Fibroblast of lung (primary cell): ENCODE measurements at regions not wholly inside any gene's neighbourhood (a gene's known extent, or its start where the extent isn't known, plus 50 kb on each side); places are given as distances from the start of the nearest gene placed in this dataset.

Experiments
- DNase-seq, 2 donors: peaks; one replicate each; pipeline versions ENCODE4 v3.0.0 to v3.0.0-alpha.2; 2010; ENCODE audit warnings: low read depth in 2 of 2
- H2AFZ ChIP-seq: 2 replicates; pipeline ENCODE4 v1.5.1; 2012; ENCODE audit warnings: low read length, control low read depth, inconsistent platforms
- H3K27ac ChIP-seq: 2 replicates; pipeline ENCODE4 v1.5.1; 2011; ENCODE audit warnings: low read length, control low read depth; ENCODE audit not compliant: insufficient read depth
- H3K27me3 ChIP-seq: 2 replicates; pipeline ENCODE4 v1.5.1; 2011; ENCODE audit warnings: mild to moderate bottlenecking, low read length; ENCODE audit not compliant: control insufficient read depth, insufficient read depth
- H3K36me3 ChIP-seq: 2 replicates; pipeline ENCODE4 v1.5.1; 2011; ENCODE audit warnings: low read length; ENCODE audit not compliant: control insufficient read depth, insufficient read depth
- H3K4me1 ChIP-seq: 2 replicates; pipeline ENCODE4 v1.5.1; 2011; ENCODE audit warnings: low read length; ENCODE audit not compliant: control insufficient read depth, insufficient read depth; ENCODE audit errors: extremely low read depth
- H3K4me2 ChIP-seq: 2 replicates; pipeline ENCODE4 v1.5.1; 2011; ENCODE audit warnings: low read length, control low read depth; ENCODE audit not compliant: insufficient read depth; ENCODE audit errors: extremely low read depth
- H3K4me3 ChIP-seq, 4 experiments: fragments of 200-600 bp in 1 of 4; sonication (generic) in 1 of 4; replicated peaks in 1 of 4; 2 replicates each; pipeline ENCODE4 v1.5.1; 2011 to 2016; ENCODE audit warnings: low read length in 4 of 4, low read depth in 3 of 4, mild to moderate bottlenecking in 3 of 4, control low read depth in 2 of 4, inconsistent platforms in 1 of 4, mixed read lengths in 1 of 4; ENCODE audit not compliant: insufficient read depth in 1 of 4; ENCODE audit errors: control extremely low read depth in 1 of 4
- H3K79me2 ChIP-seq: 2 replicates; pipeline ENCODE4 v1.5.1; 2012; ENCODE audit warnings: mild to moderate bottlenecking, low read length, inconsistent platforms; ENCODE audit not compliant: control insufficient read depth, insufficient read depth
- H3K9ac ChIP-seq: 2 replicates; pipeline ENCODE4 v1.5.1; 2011; ENCODE audit warnings: mild to moderate bottlenecking, low read length, control low read depth; ENCODE audit not compliant: insufficient read depth
- H3K9me3 ChIP-seq: 2 replicates; pipeline ENCODE4 v1.5.1; 2012; ENCODE audit warnings: low read depth, low read length; ENCODE audit not compliant: control insufficient read depth, insufficient read depth
- H4K20me1 ChIP-seq: 2 replicates; pipeline ENCODE4 v1.5.1; 2011; ENCODE audit warnings: low read length; ENCODE audit not compliant: control insufficient read depth, insufficient read depth; ENCODE audit errors: extremely low read depth
- EZH2 ChIP-seq: IDR thresholded peaks from 2 replicates; pipeline ENCODE4 v1.5.1; 2012; ENCODE audit warnings: low read length, control low read depth, mild to moderate bottlenecking; ENCODE audit errors: missing control alignments
- TF ChIP-seq, protein P1 (sequence below), 2 donors: IDR thresholded peaks in 1 of 2; conservative IDR thresholded peaks in 1 of 2; 1 replicate in 1 of 2; 2 replicates in 1 of 2; pipeline ENCODE4 v1.5.1; 2011 to 2012; ENCODE audit warnings: low read length in 2 of 2, control low read depth in 1 of 2, inconsistent platforms in 1 of 2, low read depth in 1 of 2, mild to moderate bottlenecking in 1 of 2

DNA sequence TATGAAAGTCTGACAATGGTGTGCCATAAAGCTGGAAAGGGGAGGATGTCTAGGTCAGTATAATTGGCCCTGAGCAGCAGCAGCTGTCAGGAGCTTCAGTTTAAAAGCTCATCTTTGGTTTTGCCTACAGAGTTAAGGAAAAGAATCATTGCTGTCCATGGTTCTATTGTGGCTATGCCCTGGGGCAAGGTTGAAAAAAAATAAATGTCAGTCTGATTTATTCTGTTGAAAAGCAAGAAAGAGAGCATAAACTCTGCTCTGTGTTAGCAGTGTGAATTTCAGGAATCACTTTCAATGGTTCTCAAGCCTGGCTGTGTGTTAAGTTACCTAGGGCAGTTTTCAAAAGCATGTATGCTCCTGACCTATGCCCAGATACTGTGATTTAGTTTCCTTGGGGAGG is 446.7 kb downstream of the SETBP1 start:
- no peak overlapping the region for H3K27ac ChIP-seq
- no peak overlapping the region for H2AFZ ChIP-seq
- no peaks in the 10 kb centered on the region for H3K79me2 ChIP-seq
- no peaks in the 10 kb centered on the region for H3K4me1 ChIP-seq
- no peaks in the 10 kb centered on the region for H3K9me3 ChIP-seq
- DNase-seq = no peak
- H3K27me3 ChIP-seq = no peaks in the 10 kb centered on the region
- no peak overlapping the region for H3K9ac ChIP-seq
- H3K4me2 ChIP-seq = no peak overlapping the region
- H3K4me3 ChIP-seq = no peak overlapping the region
- no peak for TF ChIP-seq EZH2
- TF ChIP-seq, protein P1, sequence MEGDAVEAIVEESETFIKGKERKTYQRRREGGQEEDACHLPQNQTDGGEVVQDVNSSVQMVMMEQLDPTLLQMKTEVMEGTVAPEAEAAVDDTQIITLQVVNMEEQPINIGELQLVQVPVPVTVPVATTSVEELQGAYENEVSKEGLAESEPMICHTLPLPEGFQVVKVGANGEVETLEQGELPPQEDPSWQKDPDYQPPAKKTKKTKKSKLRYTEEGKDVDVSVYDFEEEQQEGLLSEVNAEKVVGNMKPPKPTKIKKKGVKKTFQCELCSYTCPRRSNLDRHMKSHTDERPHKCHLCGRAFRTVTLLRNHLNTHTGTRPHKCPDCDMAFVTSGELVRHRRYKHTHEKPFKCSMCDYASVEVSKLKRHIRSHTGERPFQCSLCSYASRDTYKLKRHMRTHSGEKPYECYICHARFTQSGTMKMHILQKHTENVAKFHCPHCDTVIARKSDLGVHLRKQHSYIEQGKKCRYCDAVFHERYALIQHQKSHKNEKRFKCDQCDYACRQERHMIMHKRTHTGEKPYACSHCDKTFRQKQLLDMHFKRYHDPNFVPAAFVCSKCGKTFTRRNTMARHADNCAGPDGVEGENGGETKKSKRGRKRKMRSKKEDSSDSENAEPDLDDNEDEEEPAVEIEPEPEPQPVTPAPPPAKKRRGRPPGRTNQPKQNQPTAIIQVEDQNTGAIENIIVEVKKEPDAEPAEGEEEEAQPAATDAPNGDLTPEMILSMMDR (conservative IDR thresholded peaks at IDR 0.05 in 1 of 2, IDR thresholded peaks at IDR 0.05 in 1 of 2; ENCODE audit: low read depth in 1 of 2, low read length in 2 of 2) = no peak
- no peaks in the 10 kb centered on the region for H3K36me3 ChIP-seq
- no peaks in the 10 kb centered on the region for H4K20me1 ChIP-seq

DNA sequence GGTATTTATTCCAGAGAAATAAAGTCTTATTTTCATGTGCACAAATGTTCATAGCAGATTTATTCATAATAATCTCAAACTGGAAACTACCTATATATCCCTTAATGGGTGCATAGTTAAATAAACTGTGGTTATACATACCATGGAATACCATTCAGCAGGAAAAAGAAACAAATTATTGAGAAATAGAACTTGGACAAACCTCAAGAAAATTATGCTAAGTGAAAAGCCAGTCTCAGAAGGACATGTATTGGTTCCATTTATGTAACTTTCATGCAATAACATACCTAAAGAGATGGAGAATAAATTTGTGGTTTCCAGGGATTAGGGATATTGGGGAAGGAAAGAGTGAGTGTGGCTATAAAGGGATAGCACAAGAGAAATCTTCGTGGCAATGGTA is 452.6 kb downstream of the SETBP1 start:
- H3K4me3 ChIP-seq = no peak overlapping the region
- H2AFZ ChIP-seq = no peak overlapping the region
- H3K4me1 ChIP-seq = no peaks in the 10 kb centered on the region
- no peaks in the 10 kb centered on the region for H3K9me3 ChIP-seq
- no peak overlapping the region for H3K4me2 ChIP-seq
- no peaks in the 10 kb centered on the region for H3K27me3 ChIP-seq
- TF ChIP-seq, protein P1 (conservative IDR thresholded peaks at IDR 0.05 in 1 of 2, IDR thresholded peaks at IDR 0.05 in 1 of 2; ENCODE audit: low read depth in 1 of 2, low read length in 2 of 2) = no peak
- no peak for TF ChIP-seq EZH2
- no peak overlapping the region for H3K27ac ChIP-seq
- no peak overlapping the region for H3K9ac ChIP-seq
- H3K79me2 ChIP-seq = no peaks in the 10 kb centered on the region
- H4K20me1 ChIP-seq = no peaks in the 10 kb centered on the region
- no peaks in the 10 kb centered on the region for H3K36me3 ChIP-seq
- peak in 1 of 2 donors; percentile 52 for DNase-seq

DNA sequence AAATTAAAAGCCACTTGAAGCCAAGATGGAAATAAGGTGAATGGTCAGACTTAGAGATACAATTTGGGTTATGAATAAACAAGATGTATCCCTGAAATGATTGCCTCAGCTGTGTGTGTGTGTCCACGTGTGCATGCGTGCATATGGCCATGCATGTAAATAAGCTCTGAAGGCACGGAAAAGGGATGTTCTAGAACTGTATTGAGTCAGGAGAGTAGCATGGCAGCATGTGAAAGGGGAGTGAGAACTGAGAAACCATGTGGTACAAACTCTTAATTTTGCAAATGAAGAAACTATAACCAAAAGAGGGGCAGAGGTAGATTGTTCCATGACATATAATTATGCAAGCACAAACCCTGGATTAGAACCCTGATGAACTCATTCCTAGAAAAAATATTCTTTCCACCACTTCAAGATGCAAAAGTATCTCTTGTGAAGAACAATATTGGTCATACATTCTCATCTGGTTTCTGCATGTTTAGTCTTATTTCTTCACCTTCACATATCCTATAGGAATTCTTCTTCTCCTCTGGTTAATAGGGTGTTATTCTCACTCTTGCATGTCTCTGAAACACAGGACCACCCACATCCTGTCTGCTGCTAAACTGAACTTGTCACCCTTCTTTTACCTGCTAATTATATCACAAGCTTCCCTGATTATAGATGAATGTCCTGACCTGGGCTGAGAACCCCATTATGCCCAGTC is 455.8 kb downstream of the SETBP1 start:
- Histone ChIP-seq H4K20me1 (no peaks in the 10 kb centered on the region), H3K9ac (no peak overlapping the region), H3K4me1 (no peaks in the 10 kb centered on the region), H3K9me3 (no peaks in the 10 kb centered on the region), H3K36me3 (no peaks in the 10 kb centered on the region), H3K27ac (no peak overlapping the region), H2AFZ (no peak overlapping the region), H3K79me2 (no peaks in the 10 kb centered on the region), H3K4me3 (no peak overlapping the region), H3K4me2 (no peak overlapping the region), H3K27me3 (no peaks in the 10 kb centered on the region)
- DNase-seq = no peak
- TF ChIP-seq EZH2 = no peak
- TF ChIP-seq, protein P1 (conservative IDR thresholded peaks at IDR 0.05 in 1 of 2, IDR thresholded peaks at IDR 0.05 in 1 of 2; ENCODE audit: low read depth in 1 of 2, low read length in 2 of 2) = no peak
